NCI-H2107 treated with DMSO at 0.1 percent for 48 hours (cell line): ENCODE measurements at regions not wholly inside any gene's neighbourhood (a gene's known extent, or its start where the extent isn't known, plus 50 kb on each side); places are given as distances from the start of the nearest gene placed in this dataset.
"Not testable (repeated sequence)": the region's sequence is repeated elsewhere in the genome, so short reads cannot be mapped to it uniquely, and the experiment has no call there.

ENCODE experiments used
- DNase-seq: peaks from one replicate; lab custom pipeline; 2025; ENCODE audit not compliant: unreplicated experiment; lab: John Stamatoyannopoulos, UW

DNA sequence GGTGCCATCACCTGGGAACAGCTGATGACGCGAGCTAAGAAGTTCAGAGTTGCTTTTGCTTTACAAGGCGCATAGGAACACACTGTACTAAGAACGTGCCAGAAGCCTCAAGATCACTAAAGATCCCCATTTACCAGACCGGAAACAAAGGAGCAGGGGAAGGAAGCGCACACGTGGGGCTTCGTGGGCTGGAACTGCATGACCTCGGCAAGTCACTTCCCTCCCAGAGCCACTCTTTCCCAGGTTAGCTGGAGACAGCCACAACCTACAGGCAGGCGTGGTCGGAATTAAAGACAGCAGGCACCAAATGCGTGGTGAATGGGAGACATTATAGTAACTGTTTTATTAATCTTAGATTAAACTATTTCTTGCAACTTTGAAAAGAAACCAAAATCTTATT, 154.9 kb upstream of the IQSEC1 start:
- not testable (repeated sequence) for DNase-seq

DNA sequence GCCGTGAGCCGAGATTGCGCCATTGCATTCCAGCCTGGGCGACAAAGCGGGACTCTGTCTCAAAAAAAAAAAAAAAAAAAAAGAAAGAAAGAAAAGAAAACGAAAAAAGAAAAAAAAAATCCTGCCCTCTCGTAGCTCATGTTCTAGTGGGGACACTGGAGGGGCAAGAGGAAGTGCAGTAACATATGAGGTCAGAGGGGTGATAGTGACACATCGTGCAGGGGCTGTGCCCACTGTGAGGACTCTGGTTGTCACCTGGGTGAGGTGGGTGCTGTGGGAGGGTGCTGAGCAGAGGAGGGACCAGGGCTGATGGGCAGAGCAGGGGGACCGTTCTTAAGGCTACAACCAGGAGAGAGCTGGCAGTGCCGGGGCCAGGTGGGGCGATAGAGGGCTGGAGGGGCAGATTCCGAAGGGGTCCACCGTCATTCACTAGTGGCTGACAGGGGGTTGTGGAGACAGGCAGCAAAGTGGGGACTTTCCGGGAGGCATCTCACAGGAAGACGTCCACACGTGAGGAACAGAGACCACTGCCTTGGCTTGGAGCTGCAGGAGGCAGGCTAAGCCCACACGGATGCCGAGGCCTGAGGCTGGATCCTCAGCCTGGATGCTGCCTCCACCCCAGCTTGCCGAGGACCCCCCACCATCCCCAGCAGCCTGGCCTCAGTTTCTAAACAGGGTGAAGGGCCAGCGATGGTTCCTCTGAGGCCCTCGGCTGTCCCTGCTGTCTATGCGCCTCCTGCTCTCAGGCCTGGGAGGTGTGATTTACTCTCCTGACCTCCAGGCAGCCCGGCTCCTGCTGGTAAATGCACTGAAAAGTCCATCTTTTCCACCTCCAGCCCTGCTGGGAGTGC, 154.3 kb upstream of the IQSEC1 start:
- no peak for DNase-seq

DNA sequence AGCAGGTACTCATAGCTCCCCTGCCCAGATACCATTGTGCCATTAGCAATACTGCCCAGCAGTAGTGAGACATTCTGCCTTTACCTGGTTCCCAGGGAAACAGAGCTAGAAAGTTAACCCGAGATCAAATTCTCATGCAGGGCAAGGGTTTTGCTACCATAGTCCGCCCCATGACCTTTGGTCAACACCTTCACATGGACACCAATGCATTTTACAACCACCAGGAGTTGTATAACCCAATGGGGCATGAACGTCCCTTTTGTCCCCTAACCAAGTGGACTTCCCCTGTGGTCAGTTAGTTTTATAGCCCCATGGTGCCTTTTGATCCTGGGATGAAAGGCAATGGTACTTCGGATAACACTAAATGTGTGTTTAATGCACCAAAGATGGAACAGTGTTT, 151.7 kb upstream of the IQSEC1 start:
- DNase-seq: no peak

DNA sequence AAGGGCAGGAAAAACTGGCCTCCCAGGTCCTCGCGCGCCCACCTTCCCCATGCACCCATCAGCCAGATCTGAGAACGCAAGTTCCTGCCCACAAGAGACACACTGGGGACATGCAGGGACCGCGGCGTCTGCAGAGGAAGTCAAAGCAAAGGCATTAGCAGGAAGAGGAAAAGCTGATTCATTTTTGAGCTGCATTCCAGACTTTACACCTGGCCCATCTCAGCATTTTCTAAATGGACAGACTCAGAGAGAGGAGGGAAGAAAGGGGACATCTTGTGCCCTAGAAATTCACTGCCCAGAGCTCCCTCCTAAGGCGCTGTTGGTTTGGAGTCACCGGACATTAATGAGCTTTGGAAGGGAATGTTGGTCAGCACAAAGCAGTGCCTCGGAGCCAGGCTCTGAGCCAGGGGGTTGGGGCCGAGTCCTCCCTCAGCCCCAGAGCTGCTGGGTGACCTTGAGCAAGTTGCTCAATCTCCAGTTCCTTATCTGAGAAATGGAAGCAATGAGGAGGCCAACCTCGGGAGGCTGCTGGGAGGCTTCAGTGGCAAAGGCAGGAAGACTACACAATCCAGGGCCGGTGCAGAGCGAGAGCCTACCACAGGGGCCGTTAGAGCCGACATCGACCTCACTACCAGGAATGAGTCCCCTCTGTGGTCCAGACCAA, 150.5 kb upstream of the IQSEC1 start:
- DNase-seq: no peak

DNA sequence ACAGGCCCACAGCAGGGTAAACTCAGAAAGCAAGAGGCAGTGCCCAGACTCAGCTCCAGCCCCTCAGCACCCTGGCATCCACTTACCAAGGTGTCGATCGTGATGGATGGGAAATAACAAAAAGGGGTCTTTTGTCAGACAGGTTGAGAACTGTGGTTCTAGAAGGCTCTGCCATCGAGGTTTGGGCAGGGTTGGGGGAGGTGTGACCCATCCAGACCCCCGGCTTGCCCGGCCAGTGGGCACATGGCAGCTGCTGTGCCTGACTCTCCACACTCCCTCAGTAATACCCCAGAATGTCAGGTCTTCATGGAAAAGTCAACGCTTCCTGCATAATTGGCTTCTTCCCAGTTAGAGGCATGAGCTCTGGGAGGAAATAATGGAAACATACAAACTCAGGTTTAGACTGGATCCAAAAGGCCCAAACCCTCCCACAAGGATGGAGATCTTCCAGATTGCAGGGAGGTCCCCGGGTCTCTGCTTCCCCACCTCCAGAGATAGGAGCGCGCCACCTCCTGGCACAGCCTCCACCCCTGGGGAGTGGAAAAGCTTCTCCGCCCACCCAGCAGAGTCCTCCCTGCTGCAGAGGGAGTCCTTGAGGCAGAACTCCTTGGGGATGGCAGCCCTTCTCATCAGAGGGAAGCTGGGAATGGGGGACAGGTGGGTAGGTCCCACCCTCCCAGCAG, 149.8 kb upstream of the IQSEC1 start:
- DNase-seq: no peak

DNA sequence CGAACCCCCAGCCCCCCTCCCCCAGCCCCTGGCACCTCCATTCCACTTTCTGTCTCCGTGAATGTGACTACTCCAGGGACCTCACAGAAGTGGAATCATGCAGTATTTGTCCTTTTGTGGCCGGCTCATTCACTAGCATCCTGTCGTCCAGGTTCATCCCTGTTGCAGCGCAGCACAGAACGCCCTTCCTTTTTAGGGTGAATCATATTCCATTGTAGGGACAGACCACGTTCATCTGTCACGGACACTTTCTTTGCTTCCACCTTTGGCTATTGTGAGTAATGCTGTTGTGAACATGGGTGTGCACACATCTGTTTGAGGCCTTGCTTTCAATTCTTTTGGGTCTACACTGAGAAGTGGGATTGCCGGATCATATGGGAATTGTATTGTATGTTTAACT, 148.9 kb upstream of the IQSEC1 start:
- DNase-seq: no peak

DNA sequence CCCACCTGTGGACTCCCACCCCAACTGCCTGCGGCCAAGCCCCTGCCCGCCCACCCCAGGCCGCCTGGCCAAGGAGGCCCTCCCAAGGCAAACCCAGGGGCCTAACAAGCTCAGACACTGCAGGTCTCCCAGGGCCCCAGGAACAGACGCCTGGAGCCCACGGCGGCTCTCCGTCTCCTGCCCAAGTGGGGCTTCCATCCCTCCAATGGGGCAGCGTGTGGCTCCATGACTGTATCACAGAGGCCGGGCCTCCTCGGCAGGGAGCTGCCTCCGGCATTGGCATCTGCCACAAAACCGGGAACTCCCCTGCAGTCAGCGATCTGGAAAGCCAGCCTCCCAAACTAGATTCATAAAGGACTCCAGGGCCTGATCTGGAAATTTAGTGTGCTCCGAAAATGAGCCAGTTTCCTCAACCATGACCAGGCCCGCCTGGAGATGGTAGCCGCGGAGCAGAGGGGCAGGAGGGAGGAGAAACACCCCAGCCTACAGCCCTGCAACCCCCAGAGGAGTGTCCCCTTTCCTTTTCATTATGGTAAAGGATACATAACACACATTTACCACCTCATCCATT, 148.3 kb upstream of the IQSEC1 start:
- no peak for DNase-seq

DNA sequence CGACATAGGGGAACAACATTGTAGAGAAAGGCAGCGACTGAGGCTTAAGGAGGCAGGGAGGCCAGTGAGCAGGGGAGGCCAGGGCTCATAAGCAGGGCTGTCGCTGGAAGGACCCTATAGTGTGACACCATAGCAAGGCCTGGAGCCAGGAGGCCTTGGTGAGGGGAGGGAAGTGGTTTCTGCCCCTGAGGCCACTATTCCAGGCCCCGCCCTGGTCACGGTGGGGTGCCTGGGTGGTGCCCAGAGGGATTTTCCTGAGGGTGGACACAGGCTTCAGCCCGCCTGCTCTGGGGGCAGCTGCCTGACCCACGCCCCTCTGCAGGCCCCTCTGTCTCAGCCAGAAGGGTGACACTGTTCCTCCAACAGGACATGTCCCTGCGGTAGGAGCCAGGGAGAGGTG, 147.8 kb upstream of the IQSEC1 start:
- DNase-seq: no peak

DNA sequence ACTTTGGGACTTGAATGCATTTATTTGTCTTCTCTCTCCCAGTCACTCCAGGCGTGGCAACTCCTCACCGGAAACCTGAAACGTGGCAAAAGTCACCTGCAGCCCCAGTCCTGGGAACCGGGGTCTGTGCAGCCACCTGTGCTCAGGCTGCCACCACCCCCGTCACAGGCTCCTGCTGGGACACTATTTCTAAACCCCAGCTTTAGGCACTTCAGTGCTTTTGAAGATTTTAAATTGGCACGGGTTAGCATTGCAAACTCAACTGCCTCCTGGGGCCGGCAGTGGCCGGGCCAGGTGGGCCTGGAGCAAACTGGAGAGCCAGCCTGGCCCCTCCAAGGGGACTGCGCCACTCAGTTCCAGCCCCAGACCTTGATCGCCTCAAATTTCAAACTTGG, 146.7 kb upstream of the IQSEC1 start:
- no peak for DNase-seq

DNA sequence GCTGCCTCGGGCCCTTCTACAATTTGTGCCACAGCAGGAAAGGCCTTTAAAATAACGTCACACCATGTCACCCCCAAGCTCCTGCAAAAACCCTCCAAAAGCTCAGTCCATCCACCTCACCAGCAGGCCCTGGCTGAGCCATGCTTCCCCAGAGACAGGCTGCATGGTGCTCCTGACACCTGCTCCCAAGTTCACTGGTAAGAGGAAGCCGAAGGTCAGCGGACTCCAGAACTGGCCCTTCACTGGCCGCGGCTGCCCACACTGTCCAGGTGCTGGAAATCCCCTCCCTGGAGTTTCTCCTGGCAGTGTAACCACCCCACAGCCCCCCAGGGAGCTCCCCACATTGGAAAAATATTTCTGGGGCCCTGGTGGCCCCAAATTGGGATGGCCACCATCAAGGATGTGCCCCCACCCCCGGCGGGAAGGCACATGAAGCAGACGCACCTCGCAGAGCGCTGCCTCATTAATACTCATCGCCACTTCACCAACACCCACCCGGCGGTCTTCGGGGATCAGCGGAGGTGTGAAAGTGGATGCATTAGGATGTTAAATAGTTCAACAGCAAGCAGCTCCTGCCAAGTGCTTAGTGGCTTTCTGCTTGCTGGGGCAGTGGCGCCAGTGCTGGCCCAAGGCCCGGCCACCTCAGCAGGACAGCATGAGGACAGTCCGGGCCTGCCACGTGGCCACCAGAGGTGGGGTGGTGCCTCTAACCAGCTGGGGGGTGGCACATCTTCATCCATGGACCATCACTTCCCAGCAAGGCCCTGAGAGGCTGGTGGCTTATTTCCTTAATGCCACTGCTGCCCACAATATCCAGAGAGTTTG, 146.1 kb upstream of the IQSEC1 start:
- DNase-seq: no peak

DNA sequence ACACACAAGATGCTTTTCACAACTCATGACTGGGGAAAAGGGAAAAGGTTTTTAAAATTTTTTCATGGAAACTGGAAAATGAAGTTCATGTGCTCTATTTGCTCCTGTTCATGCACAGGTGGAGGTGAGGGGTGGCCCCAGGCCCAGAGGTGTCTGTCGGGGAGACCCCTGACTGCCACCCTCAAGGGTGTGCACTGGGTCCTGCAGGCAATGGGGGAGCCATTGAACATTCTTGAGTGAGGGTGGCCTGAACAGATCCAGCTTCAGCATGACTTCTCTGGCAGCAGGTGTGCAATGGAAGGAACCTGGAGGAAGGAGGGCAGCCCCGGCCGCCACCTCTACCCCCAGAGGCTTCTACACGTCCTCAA, 145.3 kb upstream of the IQSEC1 start:
- no peak for DNase-seq

DNA sequence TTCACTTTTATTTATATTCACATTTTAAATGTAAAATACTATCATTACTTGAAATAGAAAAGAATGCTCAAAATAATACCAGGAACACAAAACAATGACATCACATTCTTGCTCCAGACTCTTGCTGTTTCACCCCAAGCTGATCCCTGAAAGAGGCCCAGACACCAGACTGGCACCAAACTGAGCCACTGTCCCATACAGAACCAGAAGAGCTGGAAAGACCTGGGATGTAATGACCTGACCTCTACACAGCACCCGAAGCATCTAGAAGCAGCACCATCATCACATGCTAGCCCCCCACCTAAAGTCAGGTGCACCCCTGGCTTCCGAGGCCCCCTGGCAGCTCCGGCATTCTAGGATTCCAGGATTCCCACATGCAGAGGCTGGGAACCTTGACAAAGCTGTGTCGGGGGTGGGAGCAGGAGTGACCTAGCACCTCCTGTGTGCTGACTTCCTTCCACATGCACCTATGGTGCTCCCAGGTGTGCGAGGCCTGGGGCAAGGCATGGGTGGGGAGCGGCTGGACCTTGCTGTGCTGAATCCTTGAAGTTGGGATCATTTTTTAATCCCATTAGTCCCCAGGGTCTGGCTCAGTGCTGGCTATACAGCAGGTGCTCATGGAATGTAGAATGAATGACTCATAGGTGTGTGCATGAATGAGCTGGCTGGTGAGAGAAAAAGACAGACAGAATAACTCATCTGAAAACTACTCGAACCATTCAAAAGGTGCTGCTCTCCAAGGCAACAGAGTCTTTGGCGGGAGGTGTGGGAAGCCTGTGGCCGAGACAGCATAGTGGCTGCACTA, 144.7 kb upstream of the IQSEC1 start:
- DNase-seq: no peak

DNA sequence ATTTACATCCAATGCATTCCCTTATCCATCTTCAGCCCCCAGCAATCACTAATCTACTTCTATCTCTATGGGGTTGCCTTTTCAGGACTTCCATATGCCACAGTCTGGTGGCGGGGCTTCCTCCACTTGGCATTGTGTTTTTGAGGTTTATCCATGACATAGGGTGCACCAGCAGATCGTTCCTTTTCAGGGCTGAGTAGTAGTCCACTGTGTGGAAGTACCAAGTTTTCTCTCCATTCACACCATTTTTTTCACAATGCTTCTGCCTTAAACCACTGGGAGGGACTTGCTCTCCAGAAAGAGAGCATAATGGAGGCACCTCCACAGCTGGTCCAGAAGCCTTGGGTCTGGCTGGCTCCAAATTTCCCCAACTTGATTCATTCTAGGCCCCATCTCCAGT, 144.0 kb upstream of the IQSEC1 start:
- no peak for DNase-seq

DNA sequence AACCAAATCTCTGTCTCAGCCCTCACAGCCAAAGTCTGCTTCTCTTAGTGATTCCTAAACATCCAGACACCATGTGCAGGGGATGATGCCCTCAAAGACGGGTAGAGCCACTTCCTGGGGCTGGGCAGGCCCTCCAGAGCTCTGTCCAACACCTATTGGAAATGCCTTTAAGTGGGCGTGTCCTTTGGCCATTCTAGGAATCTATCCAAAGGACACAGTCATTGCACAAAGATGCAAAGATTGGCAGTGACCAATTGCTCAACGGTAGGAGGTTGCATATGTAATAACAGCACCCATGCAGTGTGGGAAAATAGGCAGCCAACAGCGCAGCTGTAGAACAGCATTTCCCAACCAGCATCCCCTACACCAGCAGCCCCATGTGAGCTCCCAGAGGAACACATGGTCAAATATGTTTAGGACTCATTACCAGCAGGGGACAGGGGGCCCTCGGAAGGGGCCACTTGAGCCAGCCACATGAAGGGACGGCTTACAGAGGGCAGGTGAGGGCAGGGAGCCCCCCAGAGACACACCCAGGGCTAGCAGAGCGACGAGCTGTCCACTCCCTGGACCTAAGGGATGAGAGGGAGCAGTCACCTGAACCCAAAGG, 142.8 kb upstream of the IQSEC1 start:
- no peak for DNase-seq

DNA sequence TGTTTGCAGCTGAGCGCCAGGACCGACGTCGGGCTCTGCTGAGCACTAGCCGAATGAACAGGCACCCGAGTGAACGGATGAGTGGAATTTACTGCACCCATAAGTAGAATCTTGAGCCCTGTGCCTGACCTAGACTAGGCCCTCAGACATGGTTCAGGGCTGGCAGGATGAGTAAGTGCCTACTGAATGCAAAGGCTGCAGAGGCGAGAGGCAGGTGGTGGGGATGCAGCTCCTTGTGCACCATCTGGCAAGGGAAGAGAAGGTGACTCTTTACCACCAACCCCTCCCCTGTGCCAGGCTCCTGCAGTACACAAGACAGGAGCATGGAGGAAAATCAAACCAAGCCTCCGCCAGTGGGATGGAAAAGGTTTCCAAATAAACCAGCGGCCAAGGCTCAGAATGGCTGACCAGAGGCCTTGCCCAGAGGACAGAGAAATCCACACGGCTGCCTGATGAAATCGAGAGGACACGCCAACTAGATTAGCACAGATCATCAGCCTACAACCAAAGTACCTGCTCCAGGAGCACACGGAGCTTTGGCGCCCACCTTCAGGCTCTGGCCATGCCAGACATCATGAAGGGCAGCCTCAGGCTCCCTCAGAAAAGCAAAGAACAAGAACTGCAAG, 141.7 kb upstream of the IQSEC1 start:
- peak; percentile 10 for DNase-seq

DNA sequence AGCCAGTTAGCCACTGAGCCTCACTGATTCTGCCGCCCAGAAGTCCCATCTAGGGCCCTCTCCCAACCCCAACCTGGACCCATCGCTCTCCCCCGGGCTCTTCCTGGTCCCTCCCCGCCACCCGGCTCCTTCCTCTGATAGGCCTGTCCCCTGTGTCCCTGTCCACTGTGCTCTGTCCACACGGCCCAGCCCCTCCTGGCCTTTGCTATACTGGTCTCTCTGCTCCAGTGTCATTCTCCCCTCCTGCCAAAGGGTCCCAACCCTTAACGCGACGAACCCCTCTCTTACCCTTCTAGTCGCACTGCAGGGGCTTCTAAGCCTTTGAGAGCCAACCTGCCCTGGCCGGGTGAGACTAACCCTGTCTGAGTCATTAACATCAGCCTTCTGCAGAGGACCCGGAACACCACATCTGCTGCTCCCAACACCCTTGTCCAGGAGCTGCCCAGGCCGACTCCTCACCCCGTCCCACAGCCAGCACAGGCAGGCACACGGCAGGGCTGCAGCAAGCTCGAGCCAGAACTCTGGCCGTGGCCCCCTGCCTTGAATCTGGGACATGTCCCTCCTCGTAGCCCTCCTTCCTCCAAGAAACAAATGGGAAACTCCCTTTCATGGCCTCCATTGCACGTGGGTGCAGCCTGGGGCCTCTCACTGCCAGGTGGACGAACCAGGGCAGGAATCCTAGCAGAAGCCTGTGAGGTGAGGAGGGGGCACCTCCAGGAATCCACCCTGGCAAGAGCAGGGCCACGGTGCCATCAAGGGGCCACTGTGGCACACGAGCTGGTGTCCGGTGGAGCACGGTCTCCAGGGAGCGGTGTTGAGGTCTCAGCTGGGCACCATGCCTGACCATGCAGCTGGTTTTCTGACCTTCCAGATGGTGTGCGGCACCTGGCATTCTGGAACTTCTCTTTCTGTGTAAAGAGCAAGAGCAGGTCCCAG, 140.9 kb upstream of the IQSEC1 start:
- no peak for DNase-seq

DNA sequence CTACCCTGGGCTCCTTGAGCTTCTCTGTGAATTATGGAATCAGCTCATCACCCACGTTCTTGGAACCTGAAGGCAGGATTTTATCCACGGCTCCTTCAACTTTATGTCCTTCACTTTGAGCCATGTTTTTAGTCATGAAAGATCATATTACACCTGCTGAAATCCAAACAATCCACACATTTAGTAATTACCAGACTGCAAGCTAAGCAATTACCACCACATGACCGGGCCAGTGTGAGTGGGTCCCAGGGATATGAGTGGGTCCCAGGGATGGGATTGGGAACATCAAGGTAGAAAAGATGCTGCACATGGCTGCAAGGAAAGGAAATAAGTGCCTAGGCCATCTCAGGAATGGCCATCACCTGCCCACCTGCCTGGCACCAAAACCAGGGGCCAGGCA, 140.3 kb upstream of the IQSEC1 start:
- no peak for DNase-seq

DNA sequence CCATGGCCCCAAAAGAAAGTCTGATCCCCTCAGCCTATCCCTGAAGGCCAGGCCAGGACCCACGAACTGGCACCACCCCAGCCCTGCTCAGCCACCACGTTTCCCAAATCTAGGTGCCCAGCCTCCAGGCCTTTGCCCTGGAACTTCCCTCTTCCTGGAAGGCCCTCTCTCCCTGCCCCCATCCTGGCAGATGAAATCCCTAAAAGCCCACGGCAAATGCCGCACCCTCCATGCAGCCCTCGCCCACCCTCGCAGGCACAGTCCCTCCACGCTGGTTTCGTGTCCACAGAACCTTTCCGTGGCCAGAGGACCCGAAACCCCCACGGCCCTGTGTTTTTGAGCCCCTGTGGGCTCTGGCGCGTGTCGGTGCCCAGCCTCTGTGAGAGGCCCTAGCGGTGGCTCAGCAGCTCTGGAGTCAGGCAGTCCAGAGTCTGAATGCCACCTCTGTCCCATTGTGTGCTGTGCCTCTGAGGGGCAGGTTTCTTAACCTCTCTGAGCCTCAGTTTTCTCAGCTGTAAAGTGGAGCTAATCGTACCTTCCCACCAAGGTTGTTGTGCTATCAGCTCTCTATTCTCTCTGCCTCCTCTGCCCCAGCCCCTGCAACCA, 138.5 kb upstream of the IQSEC1 start:
- no peak for DNase-seq
